MM.1S (cell line): ENCODE measurements at regions not wholly inside any gene's neighbourhood (a gene's known extent, or its start where the extent isn't known, plus 50 kb on each side); places are given as distances from the start of the nearest gene placed in this dataset.
"Not testable (repeated sequence)": the region's sequence is repeated elsewhere in the genome, so short reads cannot be mapped to it uniquely, and the experiment has no call there.

Source experiments
- DNase-seq: peaks from one replicate; pipeline ENCODE4 v3.0.0-alpha.2; 2015
- H2AFZ ChIP-seq: fragments of 300-600 bp; sonication (generic); 2 replicates; pipeline ENCODE4 v1.6.0; 2016; ENCODE audit warnings: antibody characterized with exemption, low read length
- H3F3A ChIP-seq: fragments of 300-600 bp; sonication (generic); 2 replicates; pipeline ENCODE4 v1.6.1; 2016; ENCODE audit warnings: mild to moderate bottlenecking, antibody characterized with exemption, low read length, moderate library complexity, mixed read lengths; ENCODE audit not compliant: insufficient read depth
- H3K27ac ChIP-seq: fragments of 300-600 bp; sonication (generic); 2 replicates; pipeline ENCODE4 v1.5.1; 2016; ENCODE audit warnings: mild to moderate bottlenecking, low read length
- H3K27me3 ChIP-seq: fragments of 300-600 bp; sonication (generic); replicated peaks from 2 replicates; pipeline ENCODE4 v1.6.0; 2016; ENCODE audit warnings: low read length; ENCODE audit not compliant: insufficient read depth
- H3K36me3 ChIP-seq: fragments of 300-600 bp; sonication (generic); replicated peaks from 2 replicates; pipeline ENCODE4 v1.6.1; 2016; ENCODE audit warnings: mild to moderate bottlenecking, low read length, mixed read lengths; ENCODE audit not compliant: insufficient read depth
- H3K4me1 ChIP-seq: fragments of 300-600 bp; sonication (generic); 2 replicates; pipeline ENCODE4 v1.6.1; 2016; ENCODE audit warnings: low read length, mixed read lengths
- H3K4me2 ChIP-seq: fragments of 300-600 bp; sonication (generic); 2 replicates; pipeline ENCODE4 v1.6.0; 2016; ENCODE audit warnings: low read depth, low read length
- H3K4me3 ChIP-seq: fragments of 300-600 bp; sonication (generic); 2 replicates; pipeline ENCODE4 v1.5.1; 2016; ENCODE audit warnings: low read length, mixed read lengths
- H3K79me2 ChIP-seq: fragments of 300-600 bp; sonication (generic); 2 replicates; pipeline ENCODE4 v1.6.1; 2016; ENCODE audit warnings: mixed run types, low read length, mixed read lengths
- H3K9ac ChIP-seq: fragments of 300-600 bp; sonication (generic); 2 replicates; pipeline ENCODE4 v1.6.1; 2016; ENCODE audit warnings: low read length, mixed read lengths
- H3K9me2 ChIP-seq: fragments of 300-600 bp; sonication (generic); replicated peaks from 2 replicates; pipeline ENCODE4 v1.6.1; 2016; ENCODE audit warnings: mild to moderate bottlenecking, low read length, mixed read lengths; ENCODE audit not compliant: insufficient read depth
- H3K9me3 ChIP-seq: fragments of 300-600 bp; sonication (generic); replicated peaks from 2 replicates; pipeline ENCODE4 v1.6.1; 2016; ENCODE audit warnings: mild to moderate bottlenecking, low read length, mixed read lengths; ENCODE audit not compliant: insufficient read depth
- H4K20me1 ChIP-seq: fragments of 300-600 bp; sonication (generic); 2 replicates; pipeline ENCODE4 v1.6.1; 2016; ENCODE audit warnings: mild to moderate bottlenecking, low read length, moderate library complexity, mixed read lengths; ENCODE audit not compliant: insufficient read depth
- CTCF ChIP-seq: fragments of 300-600 bp; sonication (generic); IDR thresholded peaks from 2 replicates; pipeline ENCODE4 v1.5.1; 2016; ENCODE audit warnings: antibody characterized with exemption, low read length, mixed read lengths
- EZH2 ChIP-seq: fragments of 300-600 bp; sonication (generic); optimal IDR thresholded peaks from 2 replicates; pipeline ENCODE3; 2017; ENCODE audit warnings: low read depth, mild to moderate bottlenecking, antibody characterized with exemption, low read length, mixed read lengths
- EZH2phosphoT487 ChIP-seq: fragments of 300-600 bp; sonication (generic); IDR thresholded peaks from 2 replicates; pipeline ENCODE4 v1.6.1; 2018; ENCODE audit warnings: antibody characterized with exemption, low read length

GRCh38 chr3:67937498-67938118 lies 283.2 kb upstream of the SUCLG2 start:
- Histone ChIP-seq H4K20me1 (no peaks in the 10 kb centered on the region), H3K9me2 (no peaks in the 10 kb centered on the region), H3K27me3 (no peaks in the 10 kb centered on the region), H3K9ac (no peak overlapping the region), H3K4me3 (no peak overlapping the region), H3K79me2 (no peaks in the 10 kb centered on the region), H3F3A (peaks cover 10% of the 10 kb centered on the region), H3K27ac (no peak overlapping the region), H3K9me3 (no peaks in the 10 kb centered on the region), H3K4me2 (no peak overlapping the region), H3K36me3 (no peaks in the 10 kb centered on the region), H2AFZ (no peak overlapping the region), H3K4me1 (peaks cover 22% of the 10 kb centered on the region)
- TF ChIP-seq CTCF (no peak), EZH2 (no peak), EZH2phosphoT487 (no peak)
- DNase-seq: no peak

- H4K20me1 ChIP-seq, H3K9me3 ChIP-seq, H3K4me1 ChIP-seq, H3K4me2 ChIP-seq, H3K27ac ChIP-seq, H3K79me2 ChIP-seq, H3K9me2 ChIP-seq, H3K27me3 ChIP-seq, H3K4me3 ChIP-seq, H3K9ac ChIP-seq, H3K36me3 ChIP-seq, H2AFZ ChIP-seq, DNase-seq, H3F3A ChIP-seq: not testable (repeated sequence)
These were observed 276.0 kb upstream of the SUCLG2 start for GRCh38 chr3:67930394-67930793.

GRCh38 chr3:67923796-67924195 lies 269.4 kb upstream of the SUCLG2 start:
- Histone ChIP-seq H3K36me3 (no peaks in the 10 kb centered on the region), H3K27ac (no peak overlapping the region), H3K4me3 (no peak overlapping the region), H3K9me2 (no peaks in the 10 kb centered on the region), H3K4me1 (no peaks in the 10 kb centered on the region), H3K4me2 (no peak overlapping the region), H3K27me3 (no peaks in the 10 kb centered on the region), H3K9ac (no peak overlapping the region), H3F3A (no peaks in the 10 kb centered on the region), H4K20me1 (no peaks in the 10 kb centered on the region), H3K79me2 (no peaks in the 10 kb centered on the region), H2AFZ (no peak overlapping the region), H3K9me3 (no peaks in the 10 kb centered on the region)
- TF ChIP-seq EZH2: no peak
- no peak for TF ChIP-seq EZH2phosphoT487
- no peak for TF ChIP-seq CTCF
- DNase-seq: no peak

GRCh38 chr3:67920969-67921368 lies 266.6 kb upstream of the SUCLG2 start:
- no peak for DNase-seq
- Histone ChIP-seq H3K36me3 (no peaks in the 10 kb centered on the region), H3K9me2 (no peaks in the 10 kb centered on the region), H3K4me1 (peaks cover 11% of the 10 kb centered on the region), H3K9me3 (no peaks in the 10 kb centered on the region), H3K79me2 (no peaks in the 10 kb centered on the region), H2AFZ (no peak overlapping the region), H4K20me1 (no peaks in the 10 kb centered on the region), H3K27ac (no peak overlapping the region), H3K27me3 (no peaks in the 10 kb centered on the region), H3F3A (peaks cover 8% of the 10 kb centered on the region; the same call in 1 of the 2 replicates), H3K4me2 (no peak overlapping the region), H3K4me3 (no peak overlapping the region), H3K9ac (no peak overlapping the region)
- no peak for TF ChIP-seq EZH2phosphoT487
- TF ChIP-seq EZH2: no peak
- TF ChIP-seq CTCF: no peak
